ENCODE measurements at regions not wholly inside any gene's neighbourhood (a gene's known extent, or its start where the extent isn't known, plus 50 kb on each side); places are given as distances from the start of the nearest gene placed in this dataset.

DNA sequence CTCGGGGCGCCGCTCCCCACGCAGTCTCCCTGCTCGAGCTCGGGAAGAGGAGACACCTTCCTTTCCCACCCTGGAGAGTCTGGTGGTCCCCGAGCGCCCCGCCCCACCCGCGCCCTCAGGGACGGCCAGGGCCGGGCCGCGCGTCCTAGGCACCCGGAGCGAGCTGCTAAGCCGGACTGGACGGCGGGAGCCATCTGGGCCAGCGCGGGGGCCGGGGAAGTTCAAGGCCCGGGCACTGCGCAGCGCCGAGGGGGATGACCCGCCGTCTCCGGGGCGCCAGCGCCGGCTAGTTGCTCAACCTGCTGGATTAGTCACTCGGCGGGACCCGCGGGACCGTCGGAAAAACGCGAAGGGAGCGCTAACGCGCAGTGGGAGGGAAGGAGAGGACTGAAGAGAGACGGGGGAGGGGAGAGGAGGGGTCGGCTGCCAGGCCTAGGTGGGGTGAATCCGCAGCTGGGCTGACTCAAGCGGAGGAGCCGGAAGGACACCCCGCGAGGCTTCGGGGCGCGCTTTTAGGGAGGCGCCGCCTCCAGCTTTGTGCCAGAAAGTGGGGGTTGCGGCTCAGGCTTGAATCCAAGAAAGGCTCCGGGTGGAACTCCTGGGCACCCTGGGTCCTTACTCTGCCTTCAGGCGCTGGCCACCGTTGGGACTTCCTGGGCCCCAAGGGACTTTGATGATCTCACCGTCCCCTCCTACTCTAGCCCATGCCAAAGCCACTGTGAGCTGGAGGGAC lies 75.7 kb upstream of the FOXP4 start:
- TF ChIP-seq, protein P1, sequence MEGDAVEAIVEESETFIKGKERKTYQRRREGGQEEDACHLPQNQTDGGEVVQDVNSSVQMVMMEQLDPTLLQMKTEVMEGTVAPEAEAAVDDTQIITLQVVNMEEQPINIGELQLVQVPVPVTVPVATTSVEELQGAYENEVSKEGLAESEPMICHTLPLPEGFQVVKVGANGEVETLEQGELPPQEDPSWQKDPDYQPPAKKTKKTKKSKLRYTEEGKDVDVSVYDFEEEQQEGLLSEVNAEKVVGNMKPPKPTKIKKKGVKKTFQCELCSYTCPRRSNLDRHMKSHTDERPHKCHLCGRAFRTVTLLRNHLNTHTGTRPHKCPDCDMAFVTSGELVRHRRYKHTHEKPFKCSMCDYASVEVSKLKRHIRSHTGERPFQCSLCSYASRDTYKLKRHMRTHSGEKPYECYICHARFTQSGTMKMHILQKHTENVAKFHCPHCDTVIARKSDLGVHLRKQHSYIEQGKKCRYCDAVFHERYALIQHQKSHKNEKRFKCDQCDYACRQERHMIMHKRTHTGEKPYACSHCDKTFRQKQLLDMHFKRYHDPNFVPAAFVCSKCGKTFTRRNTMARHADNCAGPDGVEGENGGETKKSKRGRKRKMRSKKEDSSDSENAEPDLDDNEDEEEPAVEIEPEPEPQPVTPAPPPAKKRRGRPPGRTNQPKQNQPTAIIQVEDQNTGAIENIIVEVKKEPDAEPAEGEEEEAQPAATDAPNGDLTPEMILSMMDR (IDR thresholded peaks at IDR 0.05): no peak
- TF ChIP-seq POLR2A (IDR thresholded peaks at IDR 0.05) (no peak), POLR2AphosphoS5 (IDR thresholded peaks at IDR 0.05) (no peak)

Data from upper lobe of left lung (tissue), 4 donors.